ENCODE measurements at regions not wholly inside any gene's neighbourhood (a gene's known extent, or its start where the extent isn't known, plus 50 kb on each side); places are given as distances from the start of the nearest gene placed in this dataset.

GRCh38 chr10:33395201-33395600 is 60.7 kb upstream of the NRP1 start:
- no peak for DNase-seq (ENCODE audit: low read depth in 1 of 2, low spot score in 1 of 2)

- DNase-seq (ENCODE audit: low read depth in 1 of 2, low spot score in 1 of 2) = no peak
Measured at GRCh38 chr10:33392706-33393105, 58.2 kb upstream of the NRP1 start.

DNA sequence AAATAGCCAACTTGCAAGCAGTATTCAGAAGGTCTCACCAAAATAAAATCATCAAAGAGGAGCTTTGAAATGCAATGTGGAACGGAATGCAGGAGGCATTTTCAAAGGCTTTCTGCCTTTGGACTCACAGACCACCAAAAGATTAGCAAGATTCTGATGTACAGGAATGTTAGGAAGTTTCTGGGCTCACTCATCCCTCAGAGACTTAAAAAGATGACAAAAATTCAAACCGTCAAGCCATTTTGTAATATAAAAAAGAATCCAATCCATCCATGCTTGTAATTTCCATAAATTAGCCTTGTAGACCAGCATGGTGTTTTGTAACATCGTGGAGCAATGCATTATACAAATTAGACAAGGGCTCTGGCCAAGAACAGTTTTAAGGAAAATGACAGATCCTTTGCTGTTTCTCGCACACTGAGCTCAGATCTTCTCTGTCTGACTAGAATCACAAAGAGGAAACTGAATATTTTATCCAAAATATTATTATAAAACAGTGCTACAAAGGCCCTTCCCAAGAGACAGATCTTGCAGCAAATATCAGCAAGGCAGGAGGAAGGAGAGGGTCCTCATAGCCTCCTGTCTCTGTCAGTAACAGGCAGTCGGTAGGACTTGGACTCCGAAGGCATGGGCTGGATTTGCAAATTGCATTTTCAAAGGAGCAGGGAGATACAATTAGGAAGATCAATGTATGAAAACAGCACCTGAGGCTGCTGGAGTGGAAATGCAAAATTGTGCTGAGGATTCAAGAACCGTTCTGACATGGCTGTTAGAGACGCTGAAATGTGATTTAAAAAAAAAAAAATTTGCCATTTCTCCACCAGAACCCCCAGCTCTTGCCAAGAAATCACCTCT is 57.4 kb upstream of the NRP1 start:
- no peak for DNase-seq (ENCODE audit: low read depth in 1 of 2, low spot score in 1 of 2)

- DNase-seq (ENCODE audit: low read depth in 1 of 2, low spot score in 1 of 2) = no peak
Measured at GRCh38 chr10:33390046-33390445, 55.6 kb upstream of the NRP1 start.

GRCh38 chr10:33388785-33389184 is 54.3 kb upstream of the NRP1 start:
- DNase-seq (ENCODE audit: low read depth in 1 of 2, low spot score in 1 of 2) = no peak

GRCh38 chr10:33388382-33388781 is 53.9 kb upstream of the NRP1 start:
- DNase-seq (ENCODE audit: low read depth in 1 of 2, low spot score in 1 of 2) = no peak

GRCh38 chr10:33387720-33388119 is 53.3 kb upstream of the NRP1 start:
- DNase-seq (ENCODE audit: low read depth in 1 of 2, low spot score in 1 of 2) = no peak

- no peak for DNase-seq (ENCODE audit: low read depth in 1 of 2, low spot score in 1 of 2)
Measured at GRCh38 chr10:33386926-33387325, 52.5 kb upstream of the NRP1 start.

DNA sequence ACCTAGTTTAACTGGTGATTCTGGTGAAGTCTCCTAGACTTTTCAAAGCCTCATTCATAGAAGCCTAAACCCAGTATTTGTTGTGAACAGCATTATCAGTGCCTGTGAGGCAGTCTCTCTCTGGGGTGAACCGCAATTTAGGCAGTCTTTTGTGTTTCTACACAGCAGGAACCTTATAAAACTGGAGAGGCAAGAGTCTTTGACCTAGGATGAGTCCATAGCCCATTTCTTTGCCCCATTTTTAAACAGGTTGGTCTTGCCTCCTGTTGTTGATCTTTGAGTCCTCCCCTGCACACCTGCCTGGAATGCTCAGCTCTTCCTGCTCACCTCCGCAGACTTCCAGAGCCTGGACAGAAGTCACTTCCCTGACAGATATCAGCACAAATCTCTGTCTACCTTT is 51.2 kb upstream of the NRP1 start:
- DNase-seq (ENCODE audit: low read depth in 1 of 2, low spot score in 1 of 2) = no peak

- no peak for DNase-seq (ENCODE audit: low read depth in 1 of 2, low spot score in 1 of 2)
Measured at GRCh38 chr10:33385015-33385414, 50.5 kb upstream of the NRP1 start.

All from activated T-helper 1 cell treated with anti-CD3 and anti-CD28 coated beads, Interleukin-2, amount 50 U/mL, for 16 hours (primary cell).